ENCODE measurements at regions not wholly inside any gene's neighbourhood (a gene's known extent, or its start where the extent isn't known, plus 50 kb on each side); places are given as distances from the start of the nearest gene placed in this dataset.

DNA sequence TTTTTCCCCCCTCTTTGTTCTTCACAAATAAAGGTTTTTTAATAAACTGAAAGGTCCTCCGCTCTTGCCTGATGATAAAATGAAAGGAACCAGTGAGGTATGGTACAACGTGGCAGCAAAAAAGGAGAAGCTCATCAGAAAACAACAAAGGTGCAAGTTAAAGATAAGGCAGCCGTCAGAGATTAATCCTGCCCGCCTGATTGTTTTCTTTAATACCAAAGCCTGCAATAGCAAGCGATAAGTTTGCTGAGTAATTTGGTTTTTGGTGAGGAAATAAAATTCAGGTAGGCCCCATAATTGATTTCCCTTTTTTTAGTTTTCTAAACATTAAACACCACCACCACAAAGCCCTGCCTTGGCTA lies 177.9 kb downstream of the MBOAT1 start:
- no peaks in the 10 kb centered on the region for H3K27me3 ChIP-seq (ENCODE audit: control insufficient read depth in 1 of 2, insufficient read depth in 2 of 2, low read length in 2 of 2)
- H3K27ac ChIP-seq (ENCODE audit: low read depth, low read length): no peak overlapping the region

DNA sequence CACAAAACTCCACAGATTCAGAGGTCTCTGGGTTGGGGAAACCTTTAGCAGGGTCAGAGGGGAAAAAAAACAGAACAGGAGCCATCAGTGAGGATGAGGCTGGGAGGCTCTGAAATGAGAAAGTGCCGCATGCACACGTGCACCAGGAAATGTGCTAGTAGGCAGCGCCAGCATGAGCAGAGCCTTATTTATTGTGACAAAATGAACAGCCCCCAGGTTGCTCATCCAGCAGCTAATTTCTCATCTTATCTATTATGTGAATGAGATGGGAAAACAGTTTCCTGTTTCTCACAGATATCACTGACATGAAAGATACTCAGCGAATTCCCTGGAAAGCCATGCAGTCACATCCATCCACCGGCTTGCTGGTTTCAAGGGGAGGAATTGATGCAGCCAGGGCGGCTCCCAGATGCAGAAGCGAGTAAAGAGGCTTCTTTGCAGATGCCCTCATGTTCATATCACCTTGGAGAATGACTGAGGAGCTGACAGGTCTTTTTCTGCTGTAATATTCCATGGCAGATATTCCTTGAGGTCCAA lies 176.1 kb downstream of the MBOAT1 start:
- H3K4me3 ChIP-seq (ENCODE audit: low read depth in 1 of 2, low read length in 2 of 2): no peak overlapping the region
- no peaks in the 10 kb centered on the region for H3K27me3 ChIP-seq (ENCODE audit: control insufficient read depth in 1 of 2, insufficient read depth in 2 of 2, low read length in 2 of 2)
- no peak overlapping the region for H3K27ac ChIP-seq (ENCODE audit: low read depth, low read length)
- no peaks in the 10 kb centered on the region for H3K9me3 ChIP-seq (ENCODE audit: control insufficient read depth in 1 of 2, low read length in 2 of 2)
- H3K9ac ChIP-seq (ENCODE audit: low read depth in 1 of 2, low read length in 2 of 2): no peak overlapping the region
- peaks cover 0 to 2% of the 10 kb centered on the region in 2 donors for H3K36me3 ChIP-seq (ENCODE audit: control insufficient read depth in 1 of 2, insufficient read depth in 2 of 2, low read length in 2 of 2)
- no peaks in the 10 kb centered on the region for H3K4me1 ChIP-seq (ENCODE audit: control insufficient read depth in 1 of 2, insufficient read depth in 2 of 2, low read length in 2 of 2)

More for the DNA sequence above, 177.9 kb downstream of the MBOAT1 start:
- H3K36me3 ChIP-seq (ENCODE audit: control insufficient read depth in 1 of 2, insufficient read depth in 2 of 2, low read length in 2 of 2): no peaks in the 10 kb centered on the region
- H3K4me1 ChIP-seq (ENCODE audit: control insufficient read depth in 1 of 2, insufficient read depth in 2 of 2, low read length in 2 of 2): no peaks in the 10 kb centered on the region
- no peak overlapping the region for H3K4me3 ChIP-seq (ENCODE audit: low read depth in 1 of 2, low read length in 2 of 2)
- H3K9ac ChIP-seq (ENCODE audit: low read depth in 1 of 2, low read length in 2 of 2): no peak overlapping the region
- H3K9me3 ChIP-seq (ENCODE audit: control insufficient read depth in 1 of 2, low read length in 2 of 2): no peaks in the 10 kb centered on the region

DNA sequence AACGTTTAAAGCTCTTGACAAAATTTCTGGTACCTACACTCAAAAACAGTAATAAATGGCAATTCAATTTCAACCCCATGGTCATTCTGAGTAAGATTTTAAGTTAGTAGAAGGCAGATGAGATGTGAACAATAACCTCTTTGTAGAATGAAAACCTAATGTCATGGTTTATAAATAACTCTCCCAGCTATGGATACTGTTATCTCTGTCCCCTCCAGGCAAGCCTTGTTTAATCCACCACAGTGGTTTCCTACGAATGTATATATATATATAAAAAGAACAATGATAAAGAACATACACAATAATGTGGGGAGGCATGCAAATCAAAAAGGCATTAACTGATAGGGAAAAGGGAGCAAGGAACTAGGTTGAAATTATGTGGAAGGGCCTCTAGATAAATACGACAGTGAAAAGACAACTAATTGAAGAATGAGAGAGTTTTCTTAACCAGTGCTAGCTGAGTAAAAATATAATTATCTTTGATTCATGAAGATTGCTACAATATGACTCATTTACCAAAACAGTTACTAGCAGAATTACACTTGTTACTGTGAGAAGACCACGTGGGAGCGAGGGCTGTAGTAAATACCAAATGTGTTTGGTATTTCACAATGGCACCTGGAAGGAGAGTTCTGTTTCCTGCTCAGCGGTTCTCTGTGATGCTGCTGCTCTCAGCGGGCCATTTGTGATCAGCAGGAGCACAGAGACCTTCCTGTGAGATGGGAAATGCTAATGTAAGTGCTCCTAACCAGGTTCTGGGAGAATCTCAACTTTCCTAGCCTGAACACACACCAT lies 173.7 kb downstream of the MBOAT1 start:
- Histone ChIP-seq H3K27me3 (ENCODE audit: control insufficient read depth in 1 of 2, insufficient read depth in 2 of 2, low read length in 2 of 2) (no peaks in the 10 kb centered on the region), H3K36me3 (ENCODE audit: control insufficient read depth in 1 of 2, insufficient read depth in 2 of 2, low read length in 2 of 2) (peaks cover 0 to 2% of the 10 kb centered on the region in 2 donors), H3K9ac (ENCODE audit: low read depth in 1 of 2, low read length in 2 of 2) (no peak overlapping the region), H3K4me3 (ENCODE audit: low read depth in 1 of 2, low read length in 2 of 2) (no peak overlapping the region), H3K27ac (ENCODE audit: low read depth, low read length) (no peak overlapping the region), H3K4me1 (ENCODE audit: control insufficient read depth in 1 of 2, insufficient read depth in 2 of 2, low read length in 2 of 2) (no peaks in the 10 kb centered on the region), H3K9me3 (ENCODE audit: control insufficient read depth in 1 of 2, low read length in 2 of 2) (no peaks in the 10 kb centered on the region)

DNA sequence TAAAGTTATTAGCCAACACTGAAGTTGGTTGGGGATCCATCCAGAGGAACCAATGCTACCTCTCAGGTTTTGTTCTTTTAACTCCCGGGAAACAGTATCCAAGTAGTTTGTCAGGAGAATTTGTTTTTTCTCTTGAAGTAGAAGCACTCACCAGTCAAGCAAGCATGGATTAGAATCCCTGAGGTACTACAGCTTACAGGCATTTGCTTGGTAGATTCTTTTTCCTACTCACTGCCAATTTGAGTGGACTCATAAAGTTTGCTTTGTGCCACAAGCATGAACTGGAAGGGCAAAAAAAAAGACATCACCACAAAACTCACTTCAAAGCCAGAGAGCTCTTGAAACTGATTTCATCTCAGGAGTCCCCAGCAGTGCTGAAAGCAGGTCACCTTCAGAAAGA lies 167.4 kb downstream of the MBOAT1 start:
- Histone ChIP-seq H3K9ac (ENCODE audit: low read depth in 1 of 2, low read length in 2 of 2) (no peak overlapping the region), H3K36me3 (ENCODE audit: control insufficient read depth in 1 of 2, insufficient read depth in 2 of 2, low read length in 2 of 2) (peaks cover 0 to 2% of the 10 kb centered on the region in 2 donors), H3K27me3 (ENCODE audit: control insufficient read depth in 1 of 2, insufficient read depth in 2 of 2, low read length in 2 of 2) (no peaks in the 10 kb centered on the region), H3K4me1 (ENCODE audit: control insufficient read depth in 1 of 2, insufficient read depth in 2 of 2, low read length in 2 of 2) (no peaks in the 10 kb centered on the region), H3K9me3 (ENCODE audit: control insufficient read depth in 1 of 2, low read length in 2 of 2) (no peaks in the 10 kb centered on the region), H3K4me3 (ENCODE audit: low read depth in 1 of 2, low read length in 2 of 2) (no peak overlapping the region), H3K27ac (ENCODE audit: low read depth, low read length) (no peak overlapping the region)
